ENCODE measurements at regions not wholly inside any gene's neighbourhood (a gene's known extent, or its start where the extent isn't known, plus 50 kb on each side); places are given as distances from the start of the nearest gene placed in this dataset.

DNA sequence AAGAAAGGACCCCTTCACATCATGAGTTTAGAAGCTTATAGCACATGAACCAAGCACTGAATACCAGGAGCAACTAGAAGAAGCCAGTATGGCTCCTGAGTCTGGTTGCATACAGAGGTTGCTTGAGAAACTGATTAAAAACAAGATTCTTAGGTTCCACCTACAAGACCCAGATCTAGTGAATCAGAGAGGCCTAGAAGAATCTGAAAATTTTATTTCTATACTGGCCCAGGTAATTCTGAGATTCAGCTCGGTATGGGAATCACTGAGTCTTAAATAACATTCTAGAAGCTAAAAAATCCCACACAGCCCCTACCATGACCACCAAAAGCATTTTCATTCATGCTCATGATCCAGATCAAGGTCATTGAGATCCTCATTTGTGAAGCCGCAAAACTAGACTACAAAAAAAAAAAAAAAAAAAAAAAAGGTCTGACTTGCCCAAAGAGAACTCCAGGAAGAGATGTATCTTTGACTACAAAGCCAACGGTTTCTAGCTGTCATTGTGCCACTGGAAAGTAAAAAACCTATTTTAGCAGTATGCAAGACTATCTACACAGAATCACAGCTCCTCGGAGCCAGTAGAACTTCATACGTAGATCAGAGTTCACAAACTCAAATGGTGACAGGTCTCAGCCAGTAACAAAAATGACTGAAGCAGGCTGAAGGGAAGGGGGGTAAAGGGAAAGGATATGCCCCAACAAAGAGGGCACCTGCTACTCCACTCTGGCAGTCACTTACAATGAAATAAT lies 168.4 kb upstream of the EGLN3 start:
- BruUV-seq (replicated peaks) = no TSS peak
- POLR2A ChIA-PET = no interaction called here
- TF ChIP-seq, protein P1, sequence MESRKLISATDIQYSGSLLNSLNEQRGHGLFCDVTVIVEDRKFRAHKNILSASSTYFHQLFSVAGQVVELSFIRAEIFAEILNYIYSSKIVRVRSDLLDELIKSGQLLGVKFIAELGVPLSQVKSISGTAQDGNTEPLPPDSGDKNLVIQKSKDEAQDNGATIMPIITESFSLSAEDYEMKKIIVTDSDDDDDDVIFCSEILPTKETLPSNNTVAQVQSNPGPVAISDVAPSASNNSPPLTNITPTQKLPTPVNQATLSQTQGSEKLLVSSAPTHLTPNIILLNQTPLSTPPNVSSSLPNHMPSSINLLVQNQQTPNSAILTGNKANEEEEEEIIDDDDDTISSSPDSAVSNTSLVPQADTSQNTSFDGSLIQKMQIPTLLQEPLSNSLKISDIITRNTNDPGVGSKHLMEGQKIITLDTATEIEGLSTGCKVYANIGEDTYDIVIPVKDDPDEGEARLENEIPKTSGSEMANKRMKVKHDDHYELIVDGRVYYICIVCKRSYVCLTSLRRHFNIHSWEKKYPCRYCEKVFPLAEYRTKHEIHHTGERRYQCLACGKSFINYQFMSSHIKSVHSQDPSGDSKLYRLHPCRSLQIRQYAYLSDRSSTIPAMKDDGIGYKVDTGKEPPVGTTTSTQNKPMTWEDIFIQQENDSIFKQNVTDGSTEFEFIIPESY (IDR thresholded peaks at IDR 0.05; ENCODE audit: extremely low read depth, insufficient replicate concordance, low read length) = no peak
- TF ChIP-seq, protein P2, sequence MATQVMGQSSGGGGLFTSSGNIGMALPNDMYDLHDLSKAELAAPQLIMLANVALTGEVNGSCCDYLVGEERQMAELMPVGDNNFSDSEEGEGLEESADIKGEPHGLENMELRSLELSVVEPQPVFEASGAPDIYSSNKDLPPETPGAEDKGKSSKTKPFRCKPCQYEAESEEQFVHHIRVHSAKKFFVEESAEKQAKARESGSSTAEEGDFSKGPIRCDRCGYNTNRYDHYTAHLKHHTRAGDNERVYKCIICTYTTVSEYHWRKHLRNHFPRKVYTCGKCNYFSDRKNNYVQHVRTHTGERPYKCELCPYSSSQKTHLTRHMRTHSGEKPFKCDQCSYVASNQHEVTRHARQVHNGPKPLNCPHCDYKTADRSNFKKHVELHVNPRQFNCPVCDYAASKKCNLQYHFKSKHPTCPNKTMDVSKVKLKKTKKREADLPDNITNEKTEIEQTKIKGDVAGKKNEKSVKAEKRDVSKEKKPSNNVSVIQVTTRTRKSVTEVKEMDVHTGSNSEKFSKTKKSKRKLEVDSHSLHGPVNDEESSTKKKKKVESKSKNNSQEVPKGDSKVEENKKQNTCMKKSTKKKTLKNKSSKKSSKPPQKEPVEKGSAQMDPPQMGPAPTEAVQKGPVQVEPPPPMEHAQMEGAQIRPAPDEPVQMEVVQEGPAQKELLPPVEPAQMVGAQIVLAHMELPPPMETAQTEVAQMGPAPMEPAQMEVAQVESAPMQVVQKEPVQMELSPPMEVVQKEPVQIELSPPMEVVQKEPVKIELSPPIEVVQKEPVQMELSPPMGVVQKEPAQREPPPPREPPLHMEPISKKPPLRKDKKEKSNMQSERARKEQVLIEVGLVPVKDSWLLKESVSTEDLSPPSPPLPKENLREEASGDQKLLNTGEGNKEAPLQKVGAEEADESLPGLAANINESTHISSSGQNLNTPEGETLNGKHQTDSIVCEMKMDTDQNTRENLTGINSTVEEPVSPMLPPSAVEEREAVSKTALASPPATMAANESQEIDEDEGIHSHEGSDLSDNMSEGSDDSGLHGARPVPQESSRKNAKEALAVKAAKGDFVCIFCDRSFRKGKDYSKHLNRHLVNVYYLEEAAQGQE (IDR thresholded peaks at IDR 0.05; ENCODE audit: low read depth) = no peak
- no peak for TF ChIP-seq SIN3A (IDR thresholded peaks at IDR 0.05; ENCODE audit: low read depth)
- no peak for TF ChIP-seq CBX3 (IDR thresholded peaks at IDR 0.05; ENCODE audit: low read depth)
- TF ChIP-seq POLR2AphosphoS5 (IDR thresholded peaks at IDR 0.05; ENCODE audit: low read depth, low read length) = no peak
- H3K9ac ChIP-seq (ENCODE audit: low read length) = no peak overlapping the region
- H3K9me2 ChIP-seq (ENCODE audit: insufficient read depth) = no peaks in the 10 kb centered on the region
- H3K4me3 ChIP-seq (replicated peaks in 1 of 2; ENCODE audit: low read depth in 1 of 2, low read length in 2 of 2) = no peak overlapping the region
- RAD21 ChIA-PET (ENCODE audit: low non-redundant PET in 1 of 2, low total read pairs in 2 of 2, uncharacterized antibody in 2 of 2, unreplicated experiment in 2 of 2) = no interaction called here
- H2AFZ ChIP-seq (ENCODE audit: low read depth, low read length, poor library complexity, severe bottlenecking) = no peak overlapping the region
- H3K27me3 ChIP-seq (ENCODE audit: insufficient read depth, low read length) = peaks cover 9% of the 10 kb centered on the region; the same call in 1 of the 2 replicates
- no peaks in the 10 kb centered on the region for H3K36me3 ChIP-seq (ENCODE audit: control insufficient read depth in 1 of 2, insufficient read depth in 2 of 2, low read length in 2 of 2)
- H3K27ac ChIP-seq (ENCODE audit: low read depth, low read length) = no peak overlapping the region
- no peaks in the 10 kb centered on the region for H3K9me3 ChIP-seq (ENCODE audit: control insufficient read depth in 1 of 2, insufficient read depth in 1 of 2, low read depth in 1 of 2, low read length in 2 of 2)
- ATAC-seq = no peak
- intact Hi-C loops (cut with micrococcal nuclease) = loop anchor here (10.0 kb wide), 1 partner anchor 186 kb away; no protein-coding TSS in a partner anchor
- H3K4me2 ChIP-seq (ENCODE audit: low read length) = no peak overlapping the region
- no peaks in the 10 kb centered on the region for H3K79me2 ChIP-seq (ENCODE audit: insufficient read depth, low read length)
- CTCF ChIA-PET = no interaction called here
- no peaks in the 10 kb centered on the region for H4K20me1 ChIP-seq (ENCODE audit: insufficient read depth)
- DNase-seq (ENCODE audit: low read depth, low spot score) = no peak
- no peaks in the 10 kb centered on the region for H3K4me1 ChIP-seq (ENCODE audit: control insufficient read depth in 1 of 2, insufficient read depth in 2 of 2, low read length in 2 of 2)

All from HCT116 (cell line).